ENCODE measurements at regions not wholly inside any gene's neighbourhood (a gene's known extent, or its start where the extent isn't known, plus 50 kb on each side); places are given as distances from the start of the nearest gene placed in this dataset.
"Not testable (repeated sequence)": the region's sequence is repeated elsewhere in the genome, so short reads cannot be mapped to it uniquely, and the experiment has no call there.

- Histone ChIP-seq H3K27ac (ENCODE audit: insufficient read depth, low read depth, low read length, poor library complexity, severe bottlenecking) (no peak overlapping the region), H3K9me3 (ENCODE audit: control insufficient read depth, low read length) (no peaks in the 10 kb centered on the region), H3K4me3 (ENCODE audit: insufficient read depth, low read depth, low read length) (no peak overlapping the region), H3K4me1 (ENCODE audit: control insufficient read depth, insufficient read depth, low read length) (no peaks in the 10 kb centered on the region), H3K36me3 (ENCODE audit: control insufficient read depth, insufficient read depth, low read length) (no peaks in the 10 kb centered on the region), H3K27me3 (ENCODE audit: control insufficient read depth, insufficient read depth, low read length, poor library complexity, severe bottlenecking) (no peaks in the 10 kb centered on the region)
- 96% methylated on average over 4 of the region's 4 CpGs for WGBS, 2 experiments
Observed at GRCh38 chr12:115799610-115800009, 477.9 kb downstream of the MED13L start.

DNA sequence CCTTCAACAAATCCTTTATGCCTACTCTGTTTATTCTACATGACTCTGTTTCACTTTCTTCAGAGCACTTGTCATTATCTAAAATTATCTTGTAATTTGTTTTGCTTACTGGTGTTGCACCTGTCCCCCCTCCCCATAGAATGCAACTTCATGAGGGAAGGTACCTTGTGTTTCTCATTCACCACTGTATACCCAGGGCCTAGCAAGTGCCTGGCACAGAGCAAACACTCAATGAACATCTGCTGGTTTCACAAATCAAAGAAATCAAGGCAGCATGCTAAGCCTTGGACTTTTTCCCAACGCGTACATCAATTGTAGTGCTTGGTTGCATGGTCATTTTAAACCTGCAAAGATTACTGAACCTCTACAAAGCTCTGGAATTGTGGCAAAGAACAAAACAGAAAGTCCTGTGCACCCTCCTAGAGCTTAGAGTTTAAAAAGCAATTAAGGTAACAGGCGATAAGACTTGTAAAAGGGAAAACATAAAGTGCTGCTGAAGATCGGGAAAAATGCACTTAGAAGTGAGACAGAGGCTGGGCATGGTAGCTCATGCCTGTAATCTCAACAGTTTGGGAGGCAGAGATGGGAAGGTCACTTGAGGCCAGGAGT is 479.1 kb downstream of the MED13L start:
- Histone ChIP-seq H3K4me3 (ENCODE audit: insufficient read depth, low read depth, low read length) (no peak overlapping the region), H3K27ac (ENCODE audit: insufficient read depth, low read depth, low read length, poor library complexity, severe bottlenecking) (no peak overlapping the region), H3K36me3 (ENCODE audit: control insufficient read depth, insufficient read depth, low read length) (no peaks in the 10 kb centered on the region), H3K4me1 (ENCODE audit: control insufficient read depth, insufficient read depth, low read length) (no peaks in the 10 kb centered on the region), H3K27me3 (ENCODE audit: control insufficient read depth, insufficient read depth, low read length, poor library complexity, severe bottlenecking) (no peaks in the 10 kb centered on the region), H3K9me3 (ENCODE audit: control insufficient read depth, low read length) (no peaks in the 10 kb centered on the region)
- 92 to 94% methylated on average over 4 of the region's 4 CpGs for WGBS, 2 experiments

DNA sequence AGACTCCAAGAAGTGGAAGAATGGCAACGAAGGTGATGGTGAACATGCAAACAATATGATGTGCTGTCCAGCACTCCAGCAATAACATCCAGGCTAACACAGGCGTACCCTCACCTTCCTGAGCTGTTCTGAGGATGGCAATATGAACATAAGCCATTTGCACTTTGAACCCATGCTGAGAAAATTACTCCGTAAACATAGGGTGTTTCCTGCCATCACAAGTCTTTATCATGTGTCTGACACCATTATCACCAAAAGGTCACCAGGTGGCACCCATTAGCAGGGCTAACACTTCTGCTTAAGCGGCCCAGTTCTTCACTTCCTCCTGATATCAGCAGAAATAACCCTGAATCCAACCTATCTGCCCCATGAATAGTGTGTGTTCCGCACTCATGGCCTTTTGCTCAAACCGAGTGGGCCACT is 482.8 kb downstream of the MED13L start:
- no peaks in the 10 kb centered on the region for H3K27me3 ChIP-seq (ENCODE audit: control insufficient read depth, insufficient read depth, low read length, poor library complexity, severe bottlenecking)
- no peaks in the 10 kb centered on the region for H3K9me3 ChIP-seq (ENCODE audit: control insufficient read depth, low read length)
- H3K4me1 ChIP-seq (ENCODE audit: control insufficient read depth, insufficient read depth, low read length) = no peaks in the 10 kb centered on the region
- 87 to 88% methylated on average over 6 of the region's 6 CpGs for WGBS, 2 experiments
- no peaks in the 10 kb centered on the region for H3K36me3 ChIP-seq (ENCODE audit: control insufficient read depth, insufficient read depth, low read length)
- H3K27ac ChIP-seq (ENCODE audit: insufficient read depth, low read depth, low read length, poor library complexity, severe bottlenecking) = no peak overlapping the region
- H3K4me3 ChIP-seq (ENCODE audit: insufficient read depth, low read depth, low read length) = no peak overlapping the region

GRCh38 chr12:115791331-115791730 is 486.2 kb downstream of the MED13L start:
- H3K4me3 ChIP-seq (ENCODE audit: insufficient read depth, low read depth, low read length) = no peak overlapping the region
- H3K27me3 ChIP-seq (ENCODE audit: control insufficient read depth, insufficient read depth, low read length, poor library complexity, severe bottlenecking) = no peaks in the 10 kb centered on the region
- H3K36me3 ChIP-seq (ENCODE audit: control insufficient read depth, insufficient read depth, low read length) = no peaks in the 10 kb centered on the region
- H3K4me1 ChIP-seq (ENCODE audit: control insufficient read depth, insufficient read depth, low read length) = no peaks in the 10 kb centered on the region
- H3K9me3 ChIP-seq (ENCODE audit: control insufficient read depth, low read length) = no peaks in the 10 kb centered on the region
- no peak overlapping the region for H3K27ac ChIP-seq (ENCODE audit: insufficient read depth, low read depth, low read length, poor library complexity, severe bottlenecking)
- 85 to 93% methylated on average over 4 of the region's 4 CpGs for WGBS, 2 experiments

GRCh38 chr12:115790526-115790925 is 487.0 kb downstream of the MED13L start:
- Histone ChIP-seq H3K36me3 (ENCODE audit: control insufficient read depth, insufficient read depth, low read length) (no peaks in the 10 kb centered on the region), H3K27ac (ENCODE audit: insufficient read depth, low read depth, low read length, poor library complexity, severe bottlenecking) (no peak overlapping the region), H3K27me3 (ENCODE audit: control insufficient read depth, insufficient read depth, low read length, poor library complexity, severe bottlenecking) (no peaks in the 10 kb centered on the region), H3K4me1 (ENCODE audit: control insufficient read depth, insufficient read depth, low read length) (no peaks in the 10 kb centered on the region), H3K9me3 (ENCODE audit: control insufficient read depth, low read length) (no peaks in the 10 kb centered on the region), H3K4me3 (ENCODE audit: insufficient read depth, low read depth, low read length) (no peak overlapping the region)
- 96 to 100% methylated on average over 1 of the region's 1 CpG for WGBS, 2 experiments

DNA sequence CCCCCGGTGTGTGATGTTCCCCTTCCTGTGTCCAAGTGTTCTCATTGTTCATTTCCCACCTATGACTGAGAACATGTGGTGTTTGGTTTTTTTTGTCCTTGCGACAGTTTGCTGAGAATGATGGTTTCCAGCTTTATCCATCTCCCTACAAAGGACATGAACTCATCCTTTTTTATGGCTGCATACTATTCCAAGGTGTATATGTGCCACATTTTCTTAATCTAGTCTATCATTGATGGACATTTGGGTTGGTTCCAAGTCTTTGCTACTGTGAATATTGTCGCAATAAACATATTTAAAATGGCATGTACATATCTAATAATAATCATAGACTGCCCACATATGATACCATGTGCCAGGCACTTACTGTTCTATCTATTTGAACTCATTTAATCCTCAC is 491.0 kb downstream of the MED13L start:
- not testable (repeated sequence) for H3K27ac ChIP-seq (ENCODE audit: insufficient read depth, low read depth, low read length, poor library complexity, severe bottlenecking); H3K9me3 ChIP-seq (ENCODE audit: control insufficient read depth, low read length); H3K27me3 ChIP-seq (ENCODE audit: control insufficient read depth, insufficient read depth, low read length, poor library complexity, severe bottlenecking); H3K4me3 ChIP-seq (ENCODE audit: insufficient read depth, low read depth, low read length); H3K36me3 ChIP-seq (ENCODE audit: control insufficient read depth, insufficient read depth, low read length); H3K4me1 ChIP-seq (ENCODE audit: control insufficient read depth, insufficient read depth, low read length)
- 85 to 97% methylated on average over 2 to 3 of the region's 3 CpGs for WGBS, 2 experiments

- Histone ChIP-seq H3K27me3 (ENCODE audit: control insufficient read depth, insufficient read depth, low read length, poor library complexity, severe bottlenecking) (no peaks in the 10 kb centered on the region), H3K27ac (ENCODE audit: insufficient read depth, low read depth, low read length, poor library complexity, severe bottlenecking) (no peak overlapping the region), H3K9me3 (ENCODE audit: control insufficient read depth, low read length) (no peaks in the 10 kb centered on the region), H3K36me3 (ENCODE audit: control insufficient read depth, insufficient read depth, low read length) (no peaks in the 10 kb centered on the region), H3K4me3 (ENCODE audit: insufficient read depth, low read depth, low read length) (no peak overlapping the region), H3K4me1 (ENCODE audit: control insufficient read depth, insufficient read depth, low read length) (no peaks in the 10 kb centered on the region)
- WGBS, 2 experiments = 87 to 94% methylated on average over 2 to 3 of the region's 3 CpGs
Observed at GRCh38 chr12:115785548-115785947, 491.9 kb downstream of the MED13L start.

GRCh38 chr12:115776399-115776798 is 501.1 kb downstream of the MED13L start:
- 88 to 90% methylated on average over 1 of the region's 1 CpG for WGBS, 2 experiments
- no peaks in the 10 kb centered on the region for H3K9me3 ChIP-seq (ENCODE audit: control insufficient read depth, low read length)
- no peaks in the 10 kb centered on the region for H3K27me3 ChIP-seq (ENCODE audit: control insufficient read depth, insufficient read depth, low read length, poor library complexity, severe bottlenecking)
- H3K4me3 ChIP-seq (ENCODE audit: insufficient read depth, low read depth, low read length) = no peak overlapping the region
- H3K27ac ChIP-seq (ENCODE audit: insufficient read depth, low read depth, low read length, poor library complexity, severe bottlenecking) = no peak overlapping the region
- no peaks in the 10 kb centered on the region for H3K36me3 ChIP-seq (ENCODE audit: control insufficient read depth, insufficient read depth, low read length)
- H3K4me1 ChIP-seq (ENCODE audit: control insufficient read depth, insufficient read depth, low read length) = no peaks in the 10 kb centered on the region

GRCh38 chr12:115774148-115774895 is 503.2 kb downstream of the MED13L start:
- Histone ChIP-seq H3K4me3 (ENCODE audit: insufficient read depth, low read depth, low read length) (no peak overlapping the region), H3K36me3 (ENCODE audit: control insufficient read depth, insufficient read depth, low read length) (no peaks in the 10 kb centered on the region), H3K9me3 (ENCODE audit: control insufficient read depth, low read length) (no peaks in the 10 kb centered on the region), H3K27me3 (ENCODE audit: control insufficient read depth, insufficient read depth, low read length, poor library complexity, severe bottlenecking) (no peaks in the 10 kb centered on the region), H3K4me1 (ENCODE audit: control insufficient read depth, insufficient read depth, low read length) (no peaks in the 10 kb centered on the region), H3K27ac (ENCODE audit: insufficient read depth, low read depth, low read length, poor library complexity, severe bottlenecking) (no peak overlapping the region)
- WGBS, 2 experiments = 91 to 92% methylated on average over 7 to 8 of the region's 9 CpGs

- 86% methylated on average over 4 of the region's 4 CpGs for WGBS, 2 experiments
- no peaks in the 10 kb centered on the region for H3K27me3 ChIP-seq (ENCODE audit: control insufficient read depth, insufficient read depth, low read length, poor library complexity, severe bottlenecking)
- H3K27ac ChIP-seq (ENCODE audit: insufficient read depth, low read depth, low read length, poor library complexity, severe bottlenecking) = no peak overlapping the region
- no peaks in the 10 kb centered on the region for H3K36me3 ChIP-seq (ENCODE audit: control insufficient read depth, insufficient read depth, low read length)
- H3K9me3 ChIP-seq (ENCODE audit: control insufficient read depth, low read length) = no peaks in the 10 kb centered on the region
- H3K4me3 ChIP-seq (ENCODE audit: insufficient read depth, low read depth, low read length) = no peak overlapping the region
- H3K4me1 ChIP-seq (ENCODE audit: control insufficient read depth, insufficient read depth, low read length) = no peaks in the 10 kb centered on the region
Observed at GRCh38 chr12:115771601-115772000, 505.9 kb downstream of the MED13L start.
